ENCODE measurements at regions not wholly inside any gene's neighbourhood (a gene's known extent, or its start where the extent isn't known, plus 50 kb on each side); places are given as distances from the start of the nearest gene placed in this dataset.

GRCh38 chrX:40449956-40450706 is 130.6 kb upstream of the ATP6AP2 start:
- DNase-seq = no peak

GRCh38 chrX:40449396-40449795 is 131.4 kb upstream of the ATP6AP2 start:
- no peak for DNase-seq

GRCh38 chrX:40448793-40449192 is 132.0 kb upstream of the ATP6AP2 start:
- no peak for DNase-seq

GRCh38 chrX:40446921-40447320 is 133.8 kb upstream of the ATP6AP2 start:
- DNase-seq = no peak

- no peak for DNase-seq
These were observed 135.1 kb upstream of the ATP6AP2 start for GRCh38 chrX:40445691-40446090.

- DNase-seq = no peak
These were observed 135.8 kb upstream of the ATP6AP2 start for GRCh38 chrX:40444798-40445496.

GRCh38 chrX:40444133-40444532 is 136.6 kb upstream of the ATP6AP2 start:
- no peak for DNase-seq

GRCh38 chrX:40440866-40441265 is 139.9 kb upstream of the ATP6AP2 start:
- no peak for DNase-seq

GRCh38 chrX:40439625-40440532 is 140.9 kb upstream of the ATP6AP2 start:
- DNase-seq = no peak

GRCh38 chrX:40437348-40437747 is 143.4 kb upstream of the ATP6AP2 start:
- no peak for DNase-seq

- DNase-seq = peak; percentile 6
These were observed 145.8 kb upstream of the ATP6AP2 start for GRCh38 chrX:40434947-40435346.

- DNase-seq = no peak
These were observed 146.3 kb upstream of the ATP6AP2 start for GRCh38 chrX:40434443-40434842.

GRCh38 chrX:40433160-40433559 is 147.6 kb upstream of the ATP6AP2 start:
- no peak for DNase-seq

GRCh38 chrX:40424259-40424658 is 156.5 kb upstream of the ATP6AP2 start:
- DNase-seq = no peak

- DNase-seq = no peak
These were observed 157.5 kb upstream of the ATP6AP2 start for GRCh38 chrX:40423299-40423698.

GRCh38 chrX:40422021-40422420 is 158.7 kb upstream of the ATP6AP2 start:
- no peak for DNase-seq

GRCh38 chrX:40420899-40421729 is 159.7 kb upstream of the ATP6AP2 start:
- DNase-seq = no peak

- DNase-seq = no peak
These were observed 162.0 kb upstream of the ATP6AP2 start for GRCh38 chrX:40418813-40419195.

GRCh38 chrX:40418146-40418812 is 162.5 kb upstream of the ATP6AP2 start:
- no peak for DNase-seq

GRCh38 chrX:40415675-40416074 is 165.1 kb upstream of the ATP6AP2 start:
- DNase-seq = no peak

- no peak for DNase-seq
These were observed 166.4 kb upstream of the ATP6AP2 start for GRCh38 chrX:40414335-40414734.
